SK-N-SH (cell line): ENCODE measurements at regions not wholly inside any gene's neighbourhood (a gene's known extent, or its start where the extent isn't known, plus 50 kb on each side); places are given as distances from the start of the nearest gene placed in this dataset.

ENCODE experiments used
- CTCF ChIA-PET: fragments of 300-600, 350-600 bp; formaldehyde crosslinking; extraction: SDS; loops from one replicate; lab custom pipeline; 2021; lab: Yijun Ruan, JAX
- POLR2A ChIA-PET: fragments of 350-600 bp; sonication (Branson Sonifier 250); formaldehyde crosslinking; extraction: SDS; loops from one replicate; lab custom pipeline; 2020; ENCODE audit warnings: antibody characterized with exemption, inconsistent platforms; lab: Yijun Ruan, JAX
- DNase-seq: peaks from one replicate; pipeline ENCODE4 v3.0.0; 2012
- H2AFZ ChIP-seq: fragments of 200-600 bp; sonication (generic); 2 replicates; pipeline ENCODE4 v1.8.1; 2016; ENCODE audit warnings: antibody characterized with exemption, mild to moderate bottlenecking, low read depth
- H3F3A ChIP-seq: fragments of 200-600 bp; sonication (generic); replicated peaks from 2 replicates; pipeline ENCODE3; 2016; ENCODE audit warnings: antibody characterized with exemption, mild to moderate bottlenecking; ENCODE audit not compliant: insufficient read depth
- H3K27ac ChIP-seq, 2 experiments: fragments of 200-500 bp in 1 of 2; fragments of 200-600 bp in 1 of 2; sonication (Bioruptor generic) in 1 of 2; sonication (generic), shearing (Covaris generic) in 1 of 2; 2 replicates each; pipeline versions ENCODE4 v1.5.1 to v1.6.1; 2014 to 2016; ENCODE audit warnings: low read depth in 2 of 2, inconsistent platforms in 1 of 2, low read length in 1 of 2, mild to moderate bottlenecking in 1 of 2, mixed read lengths in 1 of 2
- H3K27me3 ChIP-seq: fragments of 200-600 bp; sonication (generic), shearing (Covaris generic); 2 replicates; pipeline ENCODE4 v1.6.1; 2016; ENCODE audit warnings: mixed run types; ENCODE audit not compliant: insufficient read depth
- H3K36me3 ChIP-seq, 2 experiments: fragments of 200-500 bp in 1 of 2; fragments of 200-600 bp in 1 of 2; sonication (Bioruptor generic) in 1 of 2; sonication (generic) in 1 of 2; replicated peaks in 1 of 2; 2 replicates each; pipeline versions ENCODE3 to v1.5.1; 2014 to 2016; ENCODE audit warnings: low read length in 1 of 2, mild to moderate bottlenecking in 1 of 2; ENCODE audit not compliant: insufficient read depth in 2 of 2, control insufficient read depth in 1 of 2
- H3K4me1 ChIP-seq, 2 experiments: fragments of 200-500 bp in 1 of 2; fragments of 200-600 bp in 1 of 2; sonication (Bioruptor generic) in 1 of 2; sonication (generic), shearing (Covaris generic) in 1 of 2; 2 replicates each; pipeline versions ENCODE4 v1.5.1 to v1.6.1; 2014 to 2016; ENCODE audit warnings: low read depth in 1 of 2, low read length in 1 of 2, mixed run types in 1 of 2; ENCODE audit not compliant: insufficient read depth in 2 of 2, control insufficient read depth in 1 of 2
- H3K4me2 ChIP-seq: fragments of 200-600 bp; sonication (generic), shearing (Covaris generic); 2 replicates; pipeline ENCODE4 v1.6.1; 2017; ENCODE audit warnings: mixed run types
- H3K4me3 ChIP-seq, 2 experiments: fragments of 200-500 bp in 1 of 2; fragments of 200-600 bp in 1 of 2; sonication (Bioruptor generic) in 1 of 2; sonication (generic), shearing (Covaris generic) in 1 of 2; 2 replicates each; pipeline versions ENCODE4 v1.5.1 to v1.8.1; 2014 to 2016; ENCODE audit warnings: low read depth in 2 of 2, inconsistent platforms in 1 of 2, low read length in 1 of 2, mild to moderate bottlenecking in 1 of 2, mixed read lengths in 1 of 2, moderate library complexity in 1 of 2
- H3K79me2 ChIP-seq: fragments of 200-600 bp; sonication (generic); 2 replicates; pipeline ENCODE4 v1.8.1; 2017; ENCODE audit warnings: mild to moderate bottlenecking; ENCODE audit not compliant: insufficient read depth
- H3K9ac ChIP-seq: fragments of 200-600 bp; sonication (generic); 2 replicates; pipeline ENCODE4 v1.6.1; 2017; ENCODE audit warnings: mixed run types
- H3K9me2 ChIP-seq: fragments of 200-600 bp; sonication (generic); 2 replicates; pipeline ENCODE4 v1.6.1; 2017; ENCODE audit warnings: mixed run types
- H3K9me3 ChIP-seq: fragments of 200-600 bp; sonication (generic); 2 replicates; pipeline ENCODE4 v1.6.1; 2017; ENCODE audit warnings: mixed run types, mild to moderate bottlenecking, moderate library complexity
- H4K20me1 ChIP-seq: fragments of 200-600 bp; sonication (generic); 2 replicates; pipeline ENCODE4 v1.6.1; 2017; ENCODE audit warnings: mild to moderate bottlenecking, mixed run types; ENCODE audit not compliant: insufficient read depth
- ELF1 ChIP-seq: IDR thresholded peaks from 2 replicates; pipeline ENCODE4 v1.4.0; 2012
- EP300 ChIP-seq, 2 experiments: IDR thresholded peaks; 2 replicates each; pipeline versions ENCODE4 v1.4.0 to v1.6.1; 2012; ENCODE audit warnings: borderline replicate concordance in 1 of 2, low read depth in 1 of 2, low read length in 1 of 2
- FOSL2 ChIP-seq: IDR thresholded peaks from 2 replicates; pipeline ENCODE4 v1.4.0; 2012; ENCODE audit warnings: low read depth, mild to moderate bottlenecking, moderate library complexity, borderline replicate concordance
- FOXM1 ChIP-seq: IDR thresholded peaks from 2 replicates; pipeline ENCODE4 v1.4.0; 2012; ENCODE audit warnings: low read depth, mild to moderate bottlenecking
- GATA2 ChIP-seq: sonication (generic); formaldehyde crosslinking; IDR thresholded peaks from 2 replicates; pipeline ENCODE4 v1.5.0; 2020; ENCODE audit warnings: mild to moderate bottlenecking, missing genetic modification reagents
- IRF3 ChIP-seq: fragments of 150-350 bp; IDR thresholded peaks from 2 replicates; pipeline ENCODE4 v1.6.1; 2016; ENCODE audit warnings: mild to moderate bottlenecking, low read depth, low read length
- MXI1 ChIP-seq: IDR thresholded peaks from 2 replicates; pipeline ENCODE4 v1.6.1; 2012; ENCODE audit warnings: mild to moderate bottlenecking, low read depth, low read length, improper control_type of control experiment
- NRF1 ChIP-seq: IDR thresholded peaks from 2 replicates; pipeline ENCODE4 v1.6.1; 2012; ENCODE audit warnings: low read depth, mild to moderate bottlenecking, low read length
- PBX3 ChIP-seq: IDR thresholded peaks from 2 replicates; pipeline ENCODE4; 2012
- POLR2AphosphoS5 ChIP-seq: IDR thresholded peaks from 2 replicates; pipeline ENCODE4 v1.6.1; 2012; ENCODE audit warnings: low read depth, low read length
- SMC3 ChIP-seq: IDR thresholded peaks from 2 replicates; pipeline ENCODE4 v1.6.1; 2012; ENCODE audit warnings: low read depth, low read length, improper control_type of control experiment
- ZBTB33 ChIP-seq: IDR thresholded peaks from 2 replicates; pipeline ENCODE4 v1.4.0; 2012; ENCODE audit warnings: low read depth, borderline replicate concordance
- WGBS: methylation state at CpG from one replicate; pipeline ENCODE4 v1.1.6; 2017; ENCODE audit warnings: low lambda C conversion rate; 5-methylcytosine and 5-hydroxymethylcytosine counted together
- TF ChIP-seq, protein P1 (sequence below): fragments of 200-600 bp; sonication (generic); IDR thresholded peaks from 2 replicates; pipeline ENCODE4 v1.6.1; 2017; ENCODE audit warnings: antibody characterized with exemption, mild to moderate bottlenecking, moderate library complexity
- TF ChIP-seq, protein P2 (sequence below): IDR thresholded peaks from 2 replicates; pipeline ENCODE4 v1.4.0; 2012; ENCODE audit warnings: low read depth

- ChIA-PET POLR2A (no interaction called here), CTCF (no interaction called here)
- Histone ChIP-seq H3K9ac (no peak overlapping the region), H3K9me2 (no peaks in the 10 kb centered on the region), H4K20me1 (no peaks in the 10 kb centered on the region), H3K36me3 (no peaks in the 10 kb centered on the region), H3K4me3 (no peak overlapping the region), H3F3A (no peaks in the 10 kb centered on the region), H3K27me3 (no peaks in the 10 kb centered on the region), H3K4me2 (no peak overlapping the region), H2AFZ (no peak overlapping the region), H3K9me3 (no peaks in the 10 kb centered on the region), H3K4me1 (no peaks in the 10 kb centered on the region), H3K79me2 (no peaks in the 10 kb centered on the region), H3K27ac (no peak overlapping the region)
- no peak for TF ChIP-seq SMC3
- TF ChIP-seq EP300 (IDR thresholded peaks at IDR 0.05; ENCODE audit: borderline replicate concordance in 1 of 2, low read depth in 1 of 2, low read length in 1 of 2) = no peak
- no peak for TF ChIP-seq NRF1
- no peak for TF ChIP-seq IRF3
- TF ChIP-seq GATA2 (CRISPR knock-in tag) = no peak
- TF ChIP-seq ELF1 = no peak
- TF ChIP-seq, protein P1, sequence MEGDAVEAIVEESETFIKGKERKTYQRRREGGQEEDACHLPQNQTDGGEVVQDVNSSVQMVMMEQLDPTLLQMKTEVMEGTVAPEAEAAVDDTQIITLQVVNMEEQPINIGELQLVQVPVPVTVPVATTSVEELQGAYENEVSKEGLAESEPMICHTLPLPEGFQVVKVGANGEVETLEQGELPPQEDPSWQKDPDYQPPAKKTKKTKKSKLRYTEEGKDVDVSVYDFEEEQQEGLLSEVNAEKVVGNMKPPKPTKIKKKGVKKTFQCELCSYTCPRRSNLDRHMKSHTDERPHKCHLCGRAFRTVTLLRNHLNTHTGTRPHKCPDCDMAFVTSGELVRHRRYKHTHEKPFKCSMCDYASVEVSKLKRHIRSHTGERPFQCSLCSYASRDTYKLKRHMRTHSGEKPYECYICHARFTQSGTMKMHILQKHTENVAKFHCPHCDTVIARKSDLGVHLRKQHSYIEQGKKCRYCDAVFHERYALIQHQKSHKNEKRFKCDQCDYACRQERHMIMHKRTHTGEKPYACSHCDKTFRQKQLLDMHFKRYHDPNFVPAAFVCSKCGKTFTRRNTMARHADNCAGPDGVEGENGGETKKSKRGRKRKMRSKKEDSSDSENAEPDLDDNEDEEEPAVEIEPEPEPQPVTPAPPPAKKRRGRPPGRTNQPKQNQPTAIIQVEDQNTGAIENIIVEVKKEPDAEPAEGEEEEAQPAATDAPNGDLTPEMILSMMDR = no peak
- no peak for TF ChIP-seq ZBTB33
- WGBS = 10% methylated on average over 2 of the region's 2 CpGs
- DNase-seq = no peak
Observed at GRCh38 chr20:39480276-39481043, 518.3 kb downstream of the DHX35 start.

DNA sequence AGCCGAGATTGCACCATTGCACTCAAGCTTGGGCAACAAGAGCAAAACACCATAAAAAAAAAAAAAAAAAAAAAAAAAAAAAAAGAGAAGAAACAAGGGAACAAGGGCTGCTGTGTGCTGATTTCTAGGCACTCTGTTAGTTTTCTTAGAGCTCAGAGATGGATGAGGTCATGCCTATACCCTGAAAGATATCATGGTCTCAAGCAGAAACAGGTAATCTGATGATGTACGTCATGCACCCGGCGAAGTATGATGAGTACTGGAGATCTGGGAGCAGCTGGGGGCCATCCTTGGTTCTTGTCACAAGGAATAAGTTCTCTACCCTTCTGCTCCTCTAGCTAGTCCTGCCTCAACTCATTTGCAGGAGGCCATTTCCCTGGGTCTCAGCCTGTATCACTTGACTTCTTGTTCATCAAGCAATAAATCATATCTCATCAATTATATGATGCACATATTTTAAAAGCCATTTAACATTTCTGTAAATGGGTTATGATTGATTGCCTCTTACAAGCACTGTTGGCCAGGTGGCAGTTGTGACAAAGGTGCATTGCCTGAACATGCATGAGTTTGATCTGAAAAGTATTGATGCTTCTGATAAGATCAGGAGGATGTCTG, 517.2 kb downstream of the DHX35 start:
- Histone ChIP-seq H3K27me3 (no peaks in the 10 kb centered on the region), H3K9ac (no peak overlapping the region), H3K4me2 (no peak overlapping the region), H3K4me3 (no peak overlapping the region), H3K36me3 (no peaks in the 10 kb centered on the region), H4K20me1 (no peaks in the 10 kb centered on the region), H3F3A (no peaks in the 10 kb centered on the region), H3K79me2 (no peaks in the 10 kb centered on the region)
- no peak for DNase-seq
- POLR2A ChIA-PET = no interaction called here
- TF ChIP-seq MXI1 = no peak
- no peak for TF ChIP-seq FOXM1
- TF ChIP-seq PBX3 = no peak
- TF ChIP-seq, protein P1 = no peak
- TF ChIP-seq POLR2AphosphoS5 = no peak
- TF ChIP-seq, protein P2, sequence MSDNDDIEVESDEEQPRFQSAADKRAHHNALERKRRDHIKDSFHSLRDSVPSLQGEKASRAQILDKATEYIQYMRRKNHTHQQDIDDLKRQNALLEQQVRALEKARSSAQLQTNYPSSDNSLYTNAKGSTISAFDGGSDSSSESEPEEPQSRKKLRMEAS = no peak
- no peak for TF ChIP-seq FOSL2
- TF ChIP-seq, all 33 proteins: peak for 0
- no peaks in the 10 kb centered on the region for H3K4me1 ChIP-seq
- H3K27ac ChIP-seq = no peak overlapping the region
- H2AFZ ChIP-seq = no peak overlapping the region
- H3K9me2 ChIP-seq = no peaks in the 10 kb centered on the region
- 33% methylated on average over 4 of the region's 4 CpGs for WGBS
- CTCF ChIA-PET = no interaction called here
- no peaks in the 10 kb centered on the region for H3K9me3 ChIP-seq
